ENCODE measurements at regions not wholly inside any gene's neighbourhood (a gene's known extent, or its start where the extent isn't known, plus 50 kb on each side); places are given as distances from the start of the nearest gene placed in this dataset.

- BruUV-seq (replicated peaks) = no TSS peak
- H3K9me3 ChIP-seq (ENCODE audit: control insufficient read depth in 1 of 2, insufficient read depth in 1 of 2, low read depth in 1 of 2, low read length in 2 of 2) = no peaks in the 10 kb centered on the region
- peaks cover 28% of the 10 kb centered on the region for H3K27me3 ChIP-seq (ENCODE audit: insufficient read depth, low read length)
- no peak overlapping the region for H3K27ac ChIP-seq (ENCODE audit: low read depth, low read length)
- ChIA-PET POLR2A (no interaction called here), CTCF (interaction anchor here (0.8 to 1.5 kb wide), 5 partner anchors 496 to 523 kb away, joined by 3 to 12 read pairs (median 3); no protein-coding TSS in a partner anchor), RAD21 (ENCODE audit: low non-redundant PET in 1 of 2, low total read pairs in 2 of 2, uncharacterized antibody in 2 of 2, unreplicated experiment in 2 of 2) (interaction anchor here in 1 of 2 experiments (1.2 kb wide), 1 partner anchor 495 kb away, joined by 5 read pairs; no protein-coding TSS in a partner anchor)
- TF ChIP-seq SRF (IDR thresholded peaks at IDR 0.05; ENCODE audit: low read depth) = no peak
- TF ChIP-seq SIN3A (IDR thresholded peaks at IDR 0.05; ENCODE audit: low read depth) = no peak
- no peak for TF ChIP-seq CEBPB (IDR thresholded peaks at IDR 0.05; ENCODE audit: low read depth)
- TF ChIP-seq POLR2A (IDR thresholded peaks at IDR 0.05; ENCODE audit: borderline replicate concordance, extremely low read depth, insufficient read depth, insufficient read length) = no peak
- TF ChIP-seq POLR2AphosphoS5 (IDR thresholded peaks at IDR 0.05; ENCODE audit: low read depth, low read length) = no peak
- TF ChIP-seq YY1 (IDR thresholded peaks at IDR 0.05; ENCODE audit: extremely low read depth, insufficient replicate concordance, low read depth, low read length) = no peak
- TF ChIP-seq MAX (IDR thresholded peaks at IDR 0.05) = no peak
- no peak for TF ChIP-seq ELF1 (IDR thresholded peaks at IDR 0.05; ENCODE audit: borderline replicate concordance, low read depth)
- no peak for TF ChIP-seq SP1 (IDR thresholded peaks at IDR 0.05; ENCODE audit: low read depth)
- TF ChIP-seq RAD21 (IDR thresholded peaks at IDR 0.05; ENCODE audit: low read depth) = no peak
- TF ChIP-seq ZFX (IDR thresholded peaks at IDR 0.05) = no peak
- TF ChIP-seq ZBTB33 (IDR thresholded peaks at IDR 0.05; ENCODE audit: extremely low read depth, insufficient replicate concordance, low read length) = no peak
- TF ChIP-seq FOSL1 (IDR thresholded peaks at IDR 0.05; ENCODE audit: low read depth) = no peak
- TF ChIP-seq, protein P1, sequence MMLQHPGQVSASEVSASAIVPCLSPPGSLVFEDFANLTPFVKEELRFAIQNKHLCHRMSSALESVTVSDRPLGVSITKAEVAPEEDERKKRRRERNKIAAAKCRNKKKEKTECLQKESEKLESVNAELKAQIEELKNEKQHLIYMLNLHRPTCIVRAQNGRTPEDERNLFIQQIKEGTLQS (IDR thresholded peaks at IDR 0.05) = no peak
- TF ChIP-seq CTCF (IDR thresholded peaks at IDR 0.05 in 2 of 3, conservative IDR thresholded peaks at IDR 0.05 in 1 of 3; ENCODE audit: borderline replicate concordance in 1 of 3, insufficient read depth in 1 of 3, low read depth in 2 of 3, low read length in 2 of 3) = no peak
- TF ChIP-seq EZH2phosphoT487 (IDR thresholded peaks at IDR 0.05; ENCODE audit: borderline replicate concordance) = no peak
- no peak for TF ChIP-seq CBX3 (IDR thresholded peaks at IDR 0.05; ENCODE audit: low read depth)
- TF ChIP-seq JUND (IDR thresholded peaks at IDR 0.05) = no peak
- TF ChIP-seq ZNF274 (IDR thresholded peaks at IDR 0.05; ENCODE audit: low read depth, low read length) = no peak
- no peak overlapping the region for H3K9ac ChIP-seq (ENCODE audit: low read length)
- no peak overlapping the region for H3K4me2 ChIP-seq (ENCODE audit: low read length)
- no peak for ATAC-seq
- no peaks in the 10 kb centered on the region for H3K9me2 ChIP-seq (ENCODE audit: insufficient read depth)
- no peaks in the 10 kb centered on the region for H4K20me1 ChIP-seq (ENCODE audit: insufficient read depth)
- H3K4me3 ChIP-seq (replicated peaks in 1 of 2; ENCODE audit: low read depth in 1 of 2, low read length in 2 of 2) = no peak overlapping the region
- H2AFZ ChIP-seq (ENCODE audit: low read depth, low read length, poor library complexity, severe bottlenecking) = no peak overlapping the region
- no peaks in the 10 kb centered on the region for H3K36me3 ChIP-seq (ENCODE audit: control insufficient read depth in 1 of 2, insufficient read depth in 2 of 2, low read length in 2 of 2)
- no peak for DNase-seq (ENCODE audit: low read depth, low spot score)
- H3K4me1 ChIP-seq (ENCODE audit: control insufficient read depth in 1 of 2, insufficient read depth in 2 of 2, low read length in 2 of 2) = peaks cover 4% of the 10 kb centered on the region in 2 experiments; a peak in 2 of 4 replicates
- intact Hi-C loops (cut with micrococcal nuclease) = no loop called here
- H3K79me2 ChIP-seq (ENCODE audit: insufficient read depth, low read length) = no peaks in the 10 kb centered on the region
These were observed 493.6 kb downstream of the GADD45G start for GRCh38 chr9:90098408-90098807.
